Vagina (tissue), 2 donors: ENCODE measurements at regions not wholly inside any gene's neighbourhood (a gene's known extent, or its start where the extent isn't known, plus 50 kb on each side); places are given as distances from the start of the nearest gene placed in this dataset.

Experiments used
- DNase-seq, 2 donors: peaks; one replicate each; pipeline ENCODE4 v3.0.0-alpha.2; 2017; ENCODE audit errors: extremely low spot score in 2 of 2
- H3K27ac ChIP-seq: fragments of 200-600 bp; sonication (generic); one replicate; pipeline ENCODE4 v1.5.1; 2019
- H3K27me3 ChIP-seq: fragments of 200-600 bp; sonication (generic); one replicate; pipeline ENCODE4 v1.5.1; 2019
- H3K36me3 ChIP-seq, 2 donors: fragments of 200-600 bp; sonication (generic); one replicate each; pipeline ENCODE4 v1.5.1; 2017 to 2019
- H3K4me1 ChIP-seq: fragments of 200-600 bp; sonication (generic); one replicate; pipeline ENCODE4 v1.5.1; 2019
- H3K4me3 ChIP-seq, 2 donors: fragments of 200-600 bp; sonication (generic); 1 replicate in 1 of 2; 2 replicates in 1 of 2; pipeline ENCODE4 v1.5.1; 2016 to 2019
- H3K9me3 ChIP-seq: fragments of 200-600 bp; sonication (generic); one replicate; pipeline ENCODE4 v1.5.1; 2019
- POLR2A ChIP-seq, 2 donors: fragments of 450-650 bp; IDR thresholded peaks; one replicate each; pipeline ENCODE4 v1.6.1; 2017; ENCODE audit warnings: antibody characterized with exemption in 2 of 2, mild to moderate bottlenecking in 2 of 2, moderate library complexity in 2 of 2
- POLR2AphosphoS5 ChIP-seq, 2 donors: sonication (generic); formaldehyde crosslinking; IDR thresholded peaks; one replicate each; pipeline ENCODE4 v1.9.0; 2017; ENCODE audit warnings: antibody characterized with exemption in 2 of 2, mild to moderate bottlenecking in 2 of 2, low read depth in 1 of 2; ENCODE audit not compliant: insufficient read depth in 1 of 2
- intact Hi-C: fragments of 100-400 bp; cut with DNase I; formaldehyde crosslinking; loops from one replicate; pipeline ENCODE4 v1.15.1; 2023
- TF ChIP-seq, protein P1 (sequence below), 3 experiments: fragments of 450-650 bp in 2 of 3; fragments of 200-600 bp in 1 of 3; sonication (generic) in 1 of 3; IDR thresholded peaks; one replicate each; pipeline ENCODE4 v1.5.1; 2017 to 2019; ENCODE audit warnings: antibody characterized with exemption in 3 of 3, mild to moderate bottlenecking in 2 of 3, moderate library complexity in 2 of 3

DNA sequence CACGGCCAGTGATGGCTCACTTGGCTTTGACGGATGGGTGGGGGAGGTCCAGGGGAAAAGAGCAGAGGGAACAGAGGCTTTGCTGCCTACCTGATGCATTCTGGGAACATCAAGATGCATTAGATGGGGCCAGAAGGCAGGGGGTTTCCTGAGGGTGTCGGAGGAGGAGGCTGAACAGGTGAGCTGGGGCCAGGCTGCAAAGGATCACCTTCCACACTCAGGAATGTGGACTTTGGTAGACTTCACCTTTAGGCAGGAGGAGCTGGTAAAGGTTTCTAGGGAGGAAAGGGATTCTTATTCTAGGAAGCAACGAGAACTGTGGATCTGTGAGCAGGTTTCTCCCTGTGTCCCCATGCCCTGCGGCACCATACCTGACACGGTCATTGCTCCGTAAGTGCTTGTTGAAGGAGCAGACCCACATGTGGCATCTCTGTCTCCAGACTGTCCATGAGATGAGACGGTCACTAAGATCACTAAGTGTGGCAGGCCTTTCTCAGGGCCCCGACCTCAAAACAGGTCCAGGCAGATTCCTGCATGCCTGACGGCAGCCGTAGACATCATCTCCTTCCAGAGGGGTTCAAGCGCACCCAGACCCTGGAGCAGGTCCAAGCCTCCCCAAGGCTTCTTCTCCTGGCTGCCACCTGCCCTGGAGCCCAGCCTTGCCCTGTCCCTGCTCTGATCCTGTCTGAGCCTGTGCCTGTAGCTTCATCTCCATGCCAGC, 89.1 kb upstream of the SLC25A33 start:
- H3K4me1 ChIP-seq, result peaks cover 32% of the 10 kb centered on the region
- intact Hi-C loops, result no loop called here
- DNase-seq, result no peak
- TF ChIP-seq POLR2A (IDR thresholded peaks at IDR 0.05) (no peak), POLR2AphosphoS5 (IDR thresholded peaks at IDR 0.05; ENCODE audit: insufficient read depth in 1 of 2, low read depth in 1 of 2) (no peak)
- TF ChIP-seq, protein P1, sequence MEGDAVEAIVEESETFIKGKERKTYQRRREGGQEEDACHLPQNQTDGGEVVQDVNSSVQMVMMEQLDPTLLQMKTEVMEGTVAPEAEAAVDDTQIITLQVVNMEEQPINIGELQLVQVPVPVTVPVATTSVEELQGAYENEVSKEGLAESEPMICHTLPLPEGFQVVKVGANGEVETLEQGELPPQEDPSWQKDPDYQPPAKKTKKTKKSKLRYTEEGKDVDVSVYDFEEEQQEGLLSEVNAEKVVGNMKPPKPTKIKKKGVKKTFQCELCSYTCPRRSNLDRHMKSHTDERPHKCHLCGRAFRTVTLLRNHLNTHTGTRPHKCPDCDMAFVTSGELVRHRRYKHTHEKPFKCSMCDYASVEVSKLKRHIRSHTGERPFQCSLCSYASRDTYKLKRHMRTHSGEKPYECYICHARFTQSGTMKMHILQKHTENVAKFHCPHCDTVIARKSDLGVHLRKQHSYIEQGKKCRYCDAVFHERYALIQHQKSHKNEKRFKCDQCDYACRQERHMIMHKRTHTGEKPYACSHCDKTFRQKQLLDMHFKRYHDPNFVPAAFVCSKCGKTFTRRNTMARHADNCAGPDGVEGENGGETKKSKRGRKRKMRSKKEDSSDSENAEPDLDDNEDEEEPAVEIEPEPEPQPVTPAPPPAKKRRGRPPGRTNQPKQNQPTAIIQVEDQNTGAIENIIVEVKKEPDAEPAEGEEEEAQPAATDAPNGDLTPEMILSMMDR (IDR thresholded peaks at IDR 0.05), result no peak
- H3K4me3 ChIP-seq, result no peak overlapping the region
- H3K36me3 ChIP-seq, result no peaks in the 10 kb centered on the region
- H3K27ac ChIP-seq, result peak overlapping the region; percentile 34
- H3K9me3 ChIP-seq, result no peaks in the 10 kb centered on the region
- no peaks in the 10 kb centered on the region for H3K27me3 ChIP-seq

DNA sequence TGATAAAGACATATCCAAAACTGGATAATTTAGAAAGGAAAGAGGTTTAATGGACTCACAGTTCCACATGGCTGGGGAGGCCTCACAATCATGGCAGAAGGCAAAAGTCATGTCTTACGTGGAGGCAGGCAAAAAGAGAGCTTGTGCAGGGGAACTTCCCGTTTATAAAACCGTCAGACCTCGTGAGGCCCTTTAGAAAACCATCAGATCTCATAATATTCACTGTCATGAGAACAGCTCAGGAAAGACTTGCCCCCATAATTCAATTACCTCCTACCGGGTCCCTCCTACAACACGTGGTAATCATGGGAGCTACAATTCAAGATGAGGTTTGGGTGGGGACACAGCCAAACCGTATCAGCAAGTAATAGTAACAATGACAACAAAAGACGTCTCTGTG, 88.2 kb upstream of the SLC25A33 start:
- intact Hi-C loops, result no loop called here
- Histone ChIP-seq H3K4me1 (peaks cover 39% of the 10 kb centered on the region), H3K9me3 (no peaks in the 10 kb centered on the region), H3K36me3 (no peaks in the 10 kb centered on the region), H3K4me3 (no peak overlapping the region), H3K27ac (peak overlapping the region; percentile 34), H3K27me3 (no peaks in the 10 kb centered on the region)
- DNase-seq, result no peak
- TF ChIP-seq POLR2AphosphoS5 (IDR thresholded peaks at IDR 0.05; ENCODE audit: insufficient read depth in 1 of 2, low read depth in 1 of 2) (no peak), POLR2A (IDR thresholded peaks at IDR 0.05) (no peak)
- TF ChIP-seq, protein P1 (IDR thresholded peaks at IDR 0.05), result no peak

DNA sequence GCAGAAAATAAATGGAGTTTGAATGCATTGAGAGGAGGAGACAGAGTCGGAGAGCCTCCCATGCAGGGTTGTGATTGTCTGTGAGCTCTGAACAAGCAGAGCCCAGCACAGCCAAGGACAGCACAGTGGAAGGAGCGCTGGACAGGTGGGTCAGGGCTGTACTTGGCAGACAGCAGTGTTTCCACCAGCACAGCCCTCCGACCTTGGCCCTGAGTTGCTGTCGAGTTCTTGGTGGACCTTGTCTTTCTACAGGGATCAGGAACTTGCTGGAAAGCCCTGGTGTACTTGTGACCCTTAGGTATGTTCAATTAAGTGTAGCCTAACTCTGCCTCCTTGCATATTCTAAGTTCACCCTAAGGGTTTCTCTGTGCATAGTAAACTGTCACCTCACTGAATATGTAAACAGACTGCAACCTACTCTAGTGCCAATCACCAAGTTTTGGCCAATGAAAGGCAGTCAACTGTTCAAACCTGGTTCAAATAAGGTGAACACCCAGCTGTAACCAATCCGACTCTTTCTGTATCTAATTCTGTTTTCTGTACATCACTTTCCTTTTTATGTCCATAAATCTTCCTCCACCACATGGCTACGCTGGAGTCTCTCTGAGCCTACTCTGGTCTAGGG, 86.6 kb upstream of the SLC25A33 start:
- intact Hi-C loops, result no loop called here

DNA sequence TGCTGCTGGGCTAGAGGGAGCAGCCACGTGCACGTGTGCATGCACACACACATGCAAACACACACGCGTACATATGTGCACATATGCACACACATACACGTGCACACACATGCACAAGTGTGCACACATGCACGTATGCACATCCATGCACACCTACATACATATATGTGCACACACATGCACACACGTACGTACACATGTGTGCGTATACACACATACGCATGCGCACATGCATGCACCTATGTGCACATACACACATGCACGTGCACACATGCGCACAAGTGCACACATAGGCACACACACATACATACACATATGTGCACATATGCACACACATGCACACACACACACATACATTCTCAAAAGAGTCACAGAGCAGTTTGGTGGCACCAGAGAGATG, 85.9 kb upstream of the SLC25A33 start:
- TF ChIP-seq POLR2AphosphoS5 (IDR thresholded peaks at IDR 0.05; ENCODE audit: insufficient read depth in 1 of 2, low read depth in 1 of 2), result no peak
- no peak for TF ChIP-seq POLR2A (IDR thresholded peaks at IDR 0.05)
- TF ChIP-seq, protein P1 (IDR thresholded peaks at IDR 0.05), result no peak
- H3K9me3 ChIP-seq, result no peaks in the 10 kb centered on the region
- intact Hi-C loops, result no loop called here
- no peak for DNase-seq
- H3K4me3 ChIP-seq, result no peak overlapping the region
- peaks cover 40% of the 10 kb centered on the region for H3K4me1 ChIP-seq
- H3K27ac ChIP-seq, result no peak overlapping the region
- no peaks in the 10 kb centered on the region for H3K36me3 ChIP-seq
- H3K27me3 ChIP-seq, result no peaks in the 10 kb centered on the region

More for the DNA sequence above, 86.6 kb upstream of the SLC25A33 start:
- Histone ChIP-seq H3K4me3 (no peak overlapping the region), H3K4me1 (peaks cover 40% of the 10 kb centered on the region), H3K9me3 (no peaks in the 10 kb centered on the region), H3K36me3 (no peaks in the 10 kb centered on the region), H3K27me3 (no peaks in the 10 kb centered on the region), H3K27ac (no peak overlapping the region)
- TF ChIP-seq POLR2A (IDR thresholded peaks at IDR 0.05), result no peak
- TF ChIP-seq, protein P1 (IDR thresholded peaks at IDR 0.05), result no peak
- TF ChIP-seq POLR2AphosphoS5 (IDR thresholded peaks at IDR 0.05; ENCODE audit: insufficient read depth in 1 of 2, low read depth in 1 of 2), result no peak
- DNase-seq, result no peak
